Esophagus muscularis mucosa (tissue), 3 donors: ENCODE measurements at regions not wholly inside any gene's neighbourhood (a gene's known extent, or its start where the extent isn't known, plus 50 kb on each side); places are given as distances from the start of the nearest gene placed in this dataset.
"Not testable (repeated sequence)": the region's sequence is repeated elsewhere in the genome, so short reads cannot be mapped to it uniquely, and the experiment has no call there.

Experiments used
- EP300 ChIP-seq: sonication (generic); formaldehyde crosslinking; IDR thresholded peaks from one replicate; pipeline ENCODE4 v1.6.1; 2017; ENCODE audit warnings: antibody characterized with exemption
- TF ChIP-seq, protein P1 (sequence below), 3 experiments: fragments of 200-600 bp in 2 of 3; fragments of 450-650 bp in 1 of 3; sonication (generic) in 2 of 3; IDR thresholded peaks; one replicate each; pipeline ENCODE4 v1.5.1; 2017 to 2019; ENCODE audit warnings: antibody characterized with exemption in 3 of 3, mild to moderate bottlenecking in 2 of 3, moderate library complexity in 1 of 3

DNA sequence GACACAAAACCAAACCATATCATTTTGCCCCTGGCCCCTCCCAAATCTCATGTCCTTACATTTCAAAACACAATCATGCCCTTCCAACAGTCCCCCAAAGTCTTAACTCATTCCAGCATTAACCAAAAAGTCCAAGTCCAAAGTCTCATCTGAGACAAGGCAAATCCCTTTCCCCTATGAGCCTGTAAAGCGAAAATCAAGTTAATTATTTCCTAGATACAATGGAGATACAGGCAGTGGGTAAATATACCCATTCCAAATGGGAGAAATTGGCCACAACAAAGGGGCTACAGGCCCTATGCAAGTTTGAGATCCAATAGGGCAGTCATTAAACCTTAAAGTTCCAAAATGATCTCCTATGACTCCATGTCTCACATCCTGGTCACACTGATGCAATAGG, 709.9 kb upstream of the LUZP2 start:
- TF ChIP-seq, protein P1, sequence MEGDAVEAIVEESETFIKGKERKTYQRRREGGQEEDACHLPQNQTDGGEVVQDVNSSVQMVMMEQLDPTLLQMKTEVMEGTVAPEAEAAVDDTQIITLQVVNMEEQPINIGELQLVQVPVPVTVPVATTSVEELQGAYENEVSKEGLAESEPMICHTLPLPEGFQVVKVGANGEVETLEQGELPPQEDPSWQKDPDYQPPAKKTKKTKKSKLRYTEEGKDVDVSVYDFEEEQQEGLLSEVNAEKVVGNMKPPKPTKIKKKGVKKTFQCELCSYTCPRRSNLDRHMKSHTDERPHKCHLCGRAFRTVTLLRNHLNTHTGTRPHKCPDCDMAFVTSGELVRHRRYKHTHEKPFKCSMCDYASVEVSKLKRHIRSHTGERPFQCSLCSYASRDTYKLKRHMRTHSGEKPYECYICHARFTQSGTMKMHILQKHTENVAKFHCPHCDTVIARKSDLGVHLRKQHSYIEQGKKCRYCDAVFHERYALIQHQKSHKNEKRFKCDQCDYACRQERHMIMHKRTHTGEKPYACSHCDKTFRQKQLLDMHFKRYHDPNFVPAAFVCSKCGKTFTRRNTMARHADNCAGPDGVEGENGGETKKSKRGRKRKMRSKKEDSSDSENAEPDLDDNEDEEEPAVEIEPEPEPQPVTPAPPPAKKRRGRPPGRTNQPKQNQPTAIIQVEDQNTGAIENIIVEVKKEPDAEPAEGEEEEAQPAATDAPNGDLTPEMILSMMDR (IDR thresholded peaks at IDR 0.05) = not testable (repeated sequence)
- TF ChIP-seq EP300 = not testable (repeated sequence)
